ENCODE measurements at regions not wholly inside any gene's neighbourhood (a gene's known extent, or its start where the extent isn't known, plus 50 kb on each side); places are given as distances from the start of the nearest gene placed in this dataset.
A peak's percentile ranks its signal among the peaks of the same experiment; 100 is the strongest.

- DNase-seq, result no peak
These were observed 319.7 kb upstream of the TSHZ3 start for GRCh38 chr19:31668921-31669320.

GRCh38 chr19:31670931-31671330, 321.7 kb upstream of the TSHZ3 start:
- no peak for DNase-seq

GRCh38 chr19:31671411-31672035, 322.3 kb upstream of the TSHZ3 start:
- DNase-seq, result no peak

GRCh38 chr19:31674503-31675192, 325.4 kb upstream of the TSHZ3 start:
- DNase-seq, result no peak

GRCh38 chr19:31675193-31675913, 326.1 kb upstream of the TSHZ3 start:
- no peak for DNase-seq

GRCh38 chr19:31676271-31677004, 327.2 kb upstream of the TSHZ3 start:
- DNase-seq, result peak; percentile 9 to 21

- DNase-seq, result no peak
These were observed 329.2 kb upstream of the TSHZ3 start for GRCh38 chr19:31678421-31678820.

GRCh38 chr19:31681121-31681520, 331.9 kb upstream of the TSHZ3 start:
- DNase-seq, result no peak

- no peak for DNase-seq
These were observed 344.1 kb upstream of the TSHZ3 start for GRCh38 chr19:31693131-31693932.

GRCh38 chr19:31693933-31694269, 344.7 kb upstream of the TSHZ3 start:
- DNase-seq, result no peak

GRCh38 chr19:31694761-31695160, 345.5 kb upstream of the TSHZ3 start:
- no peak for DNase-seq

- DNase-seq, result no peak
These were observed 350.2 kb upstream of the TSHZ3 start for GRCh38 chr19:31699421-31699820.

GRCh38 chr19:31701146-31701545, 351.9 kb upstream of the TSHZ3 start:
- DNase-seq, result no peak

GRCh38 chr19:31705656-31706055, 356.4 kb upstream of the TSHZ3 start:
- no peak for DNase-seq

GRCh38 chr19:31706131-31706530, 356.9 kb upstream of the TSHZ3 start:
- DNase-seq, result no peak

- DNase-seq, result no peak
These were observed 357.7 kb upstream of the TSHZ3 start for GRCh38 chr19:31706691-31707620.

- DNase-seq, result no peak
These were observed 359.3 kb upstream of the TSHZ3 start for GRCh38 chr19:31708520-31708919.

- no peak for DNase-seq
These were observed 360.2 kb upstream of the TSHZ3 start for GRCh38 chr19:31709476-31709875.

GRCh38 chr19:31715249-31715945, 366.2 kb upstream of the TSHZ3 start:
- DNase-seq, result no peak

- DNase-seq, result no peak
These were observed 367.6 kb upstream of the TSHZ3 start for GRCh38 chr19:31716826-31717225.

Measured in inflammatory macrophage (primary cell).